PC-9 (cell line): ENCODE measurements at regions not wholly inside any gene's neighbourhood (a gene's known extent, or its start where the extent isn't known, plus 50 kb on each side); places are given as distances from the start of the nearest gene placed in this dataset.

Experiments used
- BruUV-seq: library from RNA; stranded (reverse); fragments of 400-500 nt; replicated peaks from 2 replicates; lab custom pipeline; 2021; lab: Mats Ljungman, UMichigan
- CTCF ChIA-PET: fragments of 300-600 bp; sonication (Branson Sonifier 250); formaldehyde crosslinking; loops from one replicate; lab custom pipeline; 2022; ENCODE audit warnings: antibody characterized with exemption; lab: Charles Lee
- POLR2A ChIA-PET: fragments of 300-600 bp; sonication (Branson Sonifier 250); formaldehyde crosslinking; loops from one replicate; lab custom pipeline; 2022; ENCODE audit warnings: antibody characterized with exemption; ENCODE audit not compliant: unreplicated experiment; lab: Charles Lee
- DNase-seq, 2 experiments: peaks; one replicate each; pipeline versions ENCODE4 v3.0.0 to v3.0.0-alpha.2; 2015 to 2022; ENCODE audit warnings: mixed read lengths in 1 of 2
- H2AFZ ChIP-seq: fragments of 200-600 bp; sonication (generic); 2 replicates; pipeline ENCODE4 v1.8.1; 2017; ENCODE audit warnings: antibody characterized with exemption
- H3F3A ChIP-seq: fragments of 200-600 bp; sonication (generic); 2 replicates; pipeline ENCODE4 v1.8.1; 2017; ENCODE audit warnings: antibody characterized with exemption, mild to moderate bottlenecking, low read depth; ENCODE audit not compliant: insufficient read depth
- H3K27ac ChIP-seq: fragments of 200-600 bp; sonication (generic); 2 replicates; pipeline ENCODE4 v1.6.1; 2016; ENCODE audit warnings: mixed run types
- H3K27me3 ChIP-seq: fragments of 200-600 bp; sonication (generic); 2 replicates; pipeline ENCODE4 v1.6.1; 2016; ENCODE audit warnings: low read depth, mixed run types; ENCODE audit not compliant: insufficient read depth
- H3K36me3 ChIP-seq: fragments of 200-600 bp; sonication (generic); 2 replicates; pipeline ENCODE4 v1.6.1; 2016; ENCODE audit warnings: low read depth, mixed run types
- H3K4me1 ChIP-seq: fragments of 200-600 bp; sonication (generic); replicated peaks from 2 replicates; pipeline ENCODE4 v1.6.1; 2016; ENCODE audit warnings: mixed run types; ENCODE audit not compliant: insufficient read depth
- H3K4me2 ChIP-seq: fragments of 200-600 bp; sonication (generic); 2 replicates; pipeline ENCODE4 v1.6.1; 2017; ENCODE audit warnings: mixed run types
- H3K4me3 ChIP-seq: fragments of 200-600 bp; sonication (generic); 2 replicates; pipeline ENCODE4 v1.6.1; 2016; ENCODE audit warnings: mixed run types
- H3K79me2 ChIP-seq: fragments of 200-600 bp; sonication (generic); 2 replicates; pipeline ENCODE4 v1.6.1; 2017; ENCODE audit warnings: low read depth, mixed run types
- H3K9me2 ChIP-seq: fragments of 200-600 bp; sonication (generic); 2 replicates; pipeline ENCODE4 v1.8.1; 2017; ENCODE audit warnings: mild to moderate bottlenecking; ENCODE audit not compliant: insufficient read depth
- H3K9me3 ChIP-seq: fragments of 200-600 bp; sonication (generic); 2 replicates; pipeline ENCODE4 v1.8.1; 2016; ENCODE audit warnings: low read depth; ENCODE audit not compliant: insufficient read depth
- H4K20me1 ChIP-seq: fragments of 200-600 bp; sonication (generic); 2 replicates; pipeline ENCODE4 v1.8.1; 2017; ENCODE audit not compliant: insufficient read depth
- EZH2 ChIP-seq: fragments of 200-600 bp; sonication (generic); IDR thresholded peaks from 2 replicates; pipeline ENCODE4 v1.8.0; 2017; ENCODE audit warnings: antibody characterized with exemption, low read depth
- intact Hi-C: fragments of 100-400 bp; cut with micrococcal nuclease; formaldehyde crosslinking; loops from one replicate; pipeline ENCODE4 v1.10.0; 2022; ENCODE audit not compliant: unreplicated experiment
- TF ChIP-seq, protein P1 (sequence below): fragments of 200-600 bp; sonication (generic); conservative IDR thresholded peaks from 2 replicates; pipeline ENCODE4 v1.6.1; 2017; ENCODE audit warnings: mixed run types, antibody characterized with exemption, mild to moderate bottlenecking, moderate library complexity

- Histone ChIP-seq H3K27ac (no peak overlapping the region), H2AFZ (no peak overlapping the region), H3K4me2 (no peak overlapping the region), H3K36me3 (no peaks in the 10 kb centered on the region), H3K27me3 (no peaks in the 10 kb centered on the region), H3K79me2 (no peaks in the 10 kb centered on the region), H3K4me1 (no peaks in the 10 kb centered on the region), H3K4me3 (no peak overlapping the region), H4K20me1 (no peaks in the 10 kb centered on the region), H3K9me3 (no peaks in the 10 kb centered on the region; the same call in 1 of the 2 replicates), H3K9me2 (no peaks in the 10 kb centered on the region), H3F3A (no peaks in the 10 kb centered on the region)
- no TSS peak for BruUV-seq
- ChIA-PET POLR2A (no interaction called here), CTCF (no interaction called here)
- no peak for TF ChIP-seq EZH2
- TF ChIP-seq, protein P1, sequence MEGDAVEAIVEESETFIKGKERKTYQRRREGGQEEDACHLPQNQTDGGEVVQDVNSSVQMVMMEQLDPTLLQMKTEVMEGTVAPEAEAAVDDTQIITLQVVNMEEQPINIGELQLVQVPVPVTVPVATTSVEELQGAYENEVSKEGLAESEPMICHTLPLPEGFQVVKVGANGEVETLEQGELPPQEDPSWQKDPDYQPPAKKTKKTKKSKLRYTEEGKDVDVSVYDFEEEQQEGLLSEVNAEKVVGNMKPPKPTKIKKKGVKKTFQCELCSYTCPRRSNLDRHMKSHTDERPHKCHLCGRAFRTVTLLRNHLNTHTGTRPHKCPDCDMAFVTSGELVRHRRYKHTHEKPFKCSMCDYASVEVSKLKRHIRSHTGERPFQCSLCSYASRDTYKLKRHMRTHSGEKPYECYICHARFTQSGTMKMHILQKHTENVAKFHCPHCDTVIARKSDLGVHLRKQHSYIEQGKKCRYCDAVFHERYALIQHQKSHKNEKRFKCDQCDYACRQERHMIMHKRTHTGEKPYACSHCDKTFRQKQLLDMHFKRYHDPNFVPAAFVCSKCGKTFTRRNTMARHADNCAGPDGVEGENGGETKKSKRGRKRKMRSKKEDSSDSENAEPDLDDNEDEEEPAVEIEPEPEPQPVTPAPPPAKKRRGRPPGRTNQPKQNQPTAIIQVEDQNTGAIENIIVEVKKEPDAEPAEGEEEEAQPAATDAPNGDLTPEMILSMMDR = no peak
- DNase-seq = peak in 1 of 2 experiments; percentile 37
- intact Hi-C loops = no loop called here
Measured at GRCh38 chr5:124007675-124008398, 495.9 kb downstream of the CSNK1G3 start.

GRCh38 chr5:124001036-124001615 lies 489.1 kb downstream of the CSNK1G3 start:
- Histone ChIP-seq H3K79me2 (no peaks in the 10 kb centered on the region), H3K4me1 (no peaks in the 10 kb centered on the region), H3K9me2 (no peaks in the 10 kb centered on the region), H3F3A (no peaks in the 10 kb centered on the region), H3K4me3 (no peak overlapping the region), H3K4me2 (no peak overlapping the region), H4K20me1 (no peaks in the 10 kb centered on the region), H3K27me3 (no peaks in the 10 kb centered on the region), H3K9me3 (no peaks in the 10 kb centered on the region; the same call in 1 of the 2 replicates), H3K27ac (no peak overlapping the region), H3K36me3 (no peaks in the 10 kb centered on the region), H2AFZ (no peak overlapping the region)
- DNase-seq = no peak
- CTCF ChIA-PET = no interaction called here
- intact Hi-C loops = no loop called here
- no TSS peak for BruUV-seq
- no peak for TF ChIP-seq EZH2
- TF ChIP-seq, protein P1 = no peak
- POLR2A ChIA-PET = no interaction called here

- no peaks in the 10 kb centered on the region; the same call in 1 of the 2 replicates for H3K9me3 ChIP-seq
- no peak overlapping the region for H3K4me3 ChIP-seq
- H3K4me1 ChIP-seq = no peaks in the 10 kb centered on the region
- intact Hi-C loops = no loop called here
- POLR2A ChIA-PET = no interaction called here
- no peaks in the 10 kb centered on the region for H3K36me3 ChIP-seq
- H3K79me2 ChIP-seq = no peaks in the 10 kb centered on the region
- TF ChIP-seq, protein P1 = no peak
- TF ChIP-seq EZH2 = no peak
- CTCF ChIA-PET = no interaction called here
- no peaks in the 10 kb centered on the region for H4K20me1 ChIP-seq
- no peak overlapping the region for H2AFZ ChIP-seq
- H3K27me3 ChIP-seq = no peaks in the 10 kb centered on the region
- no TSS peak for BruUV-seq
- no peak for DNase-seq
- no peak overlapping the region for H3K27ac ChIP-seq
- H3K4me2 ChIP-seq = no peak overlapping the region
- H3F3A ChIP-seq = no peaks in the 10 kb centered on the region
- no peaks in the 10 kb centered on the region for H3K9me2 ChIP-seq
Measured at GRCh38 chr5:124000538-124000937, 488.6 kb downstream of the CSNK1G3 start.
